ENCODE measurements at regions not wholly inside any gene's neighbourhood (a gene's known extent, or its start where the extent isn't known, plus 50 kb on each side); places are given as distances from the start of the nearest gene placed in this dataset.

GRCh38 chr5:111645303-111645838, 111.6 kb downstream of the NREP start:
- H3F3A ChIP-seq (ENCODE audit: insufficient read depth, low read depth) = no peaks in the 10 kb centered on the region
- no peaks in the 10 kb centered on the region for H3K9me2 ChIP-seq (ENCODE audit: insufficient read depth)
- no peaks in the 10 kb centered on the region for H3K36me3 ChIP-seq (ENCODE audit: low read depth)
- ChIA-PET POLR2A (ENCODE audit: unreplicated experiment) (no interaction called here), CTCF (no interaction called here)
- no peak overlapping the region for H2AFZ ChIP-seq
- no peak for TF ChIP-seq EZH2 (IDR thresholded peaks at IDR 0.05; ENCODE audit: low read depth)
- no peak for TF ChIP-seq CTCF (conservative IDR thresholded peaks at IDR 0.05)
- no peak overlapping the region for H3K4me2 ChIP-seq
- no peak overlapping the region for H3K4me3 ChIP-seq
- no TSS peak for BruUV-seq (replicated peaks)
- no peaks in the 10 kb centered on the region for H3K27me3 ChIP-seq (ENCODE audit: insufficient read depth, low read depth)
- H3K9me3 ChIP-seq (ENCODE audit: insufficient read depth, low read depth) = no peaks in the 10 kb centered on the region
- H4K20me1 ChIP-seq (ENCODE audit: insufficient read depth) = no peaks in the 10 kb centered on the region
- H3K79me2 ChIP-seq (ENCODE audit: low read depth) = no peaks in the 10 kb centered on the region
- no peak for DNase-seq
- no peak overlapping the region for H3K27ac ChIP-seq
- no peaks in the 10 kb centered on the region for H3K4me1 ChIP-seq (replicated peaks; ENCODE audit: insufficient read depth)
- intact Hi-C loops (cut with micrococcal nuclease; ENCODE audit: unreplicated experiment) = loop anchor here (5.0 kb wide), 1 partner anchor 37 kb away; no protein-coding TSS in a partner anchor

- no peak for DNase-seq
- H3K27ac ChIP-seq = no peak overlapping the region
- no peaks in the 10 kb centered on the region for H3K36me3 ChIP-seq (ENCODE audit: low read depth)
- H3F3A ChIP-seq (ENCODE audit: insufficient read depth, low read depth) = no peaks in the 10 kb centered on the region
- H4K20me1 ChIP-seq (ENCODE audit: insufficient read depth) = no peaks in the 10 kb centered on the region
- no peak overlapping the region for H3K4me3 ChIP-seq
- H3K9me2 ChIP-seq (ENCODE audit: insufficient read depth) = no peaks in the 10 kb centered on the region; the same call in 1 of the 2 replicates
- CTCF ChIA-PET = no interaction called here
- H2AFZ ChIP-seq = no peak overlapping the region
- no peaks in the 10 kb centered on the region for H3K4me1 ChIP-seq (replicated peaks; ENCODE audit: insufficient read depth)
- no peak overlapping the region for H3K4me2 ChIP-seq
- intact Hi-C loops (cut with micrococcal nuclease; ENCODE audit: unreplicated experiment) = no loop called here
- no peaks in the 10 kb centered on the region for H3K9me3 ChIP-seq (ENCODE audit: insufficient read depth, low read depth)
- BruUV-seq (replicated peaks) = no TSS peak
- POLR2A ChIA-PET (ENCODE audit: unreplicated experiment) = no interaction called here
- H3K27me3 ChIP-seq (ENCODE audit: insufficient read depth, low read depth) = no peaks in the 10 kb centered on the region
- TF ChIP-seq CTCF (conservative IDR thresholded peaks at IDR 0.05) = no peak
- TF ChIP-seq EZH2 (IDR thresholded peaks at IDR 0.05; ENCODE audit: low read depth) = no peak
- H3K79me2 ChIP-seq (ENCODE audit: low read depth) = no peaks in the 10 kb centered on the region
Measured at GRCh38 chr5:111643499-111643898, 113.5 kb downstream of the NREP start.

GRCh38 chr5:111641533-111642233, 115.3 kb downstream of the NREP start:
- H3K27me3 ChIP-seq (ENCODE audit: insufficient read depth, low read depth) = no peaks in the 10 kb centered on the region
- POLR2A ChIA-PET (ENCODE audit: unreplicated experiment) = no interaction called here
- H4K20me1 ChIP-seq (ENCODE audit: insufficient read depth) = no peaks in the 10 kb centered on the region
- H3F3A ChIP-seq (ENCODE audit: insufficient read depth, low read depth) = no peaks in the 10 kb centered on the region
- no peaks in the 10 kb centered on the region for H3K36me3 ChIP-seq (ENCODE audit: low read depth)
- TF ChIP-seq CTCF (conservative IDR thresholded peaks at IDR 0.05) (no peak), EZH2 (IDR thresholded peaks at IDR 0.05; ENCODE audit: low read depth) (no peak)
- H3K9me2 ChIP-seq (ENCODE audit: insufficient read depth) = no peaks in the 10 kb centered on the region; the same call in 1 of the 2 replicates
- H3K4me2 ChIP-seq = no peak overlapping the region
- no peak for DNase-seq
- H3K4me1 ChIP-seq (replicated peaks; ENCODE audit: insufficient read depth) = no peaks in the 10 kb centered on the region
- no peak overlapping the region for H3K27ac ChIP-seq
- no peaks in the 10 kb centered on the region for H3K9me3 ChIP-seq (ENCODE audit: insufficient read depth, low read depth)
- H3K4me3 ChIP-seq = no peak overlapping the region
- no peak overlapping the region for H2AFZ ChIP-seq
- intact Hi-C loops (cut with micrococcal nuclease; ENCODE audit: unreplicated experiment) = no loop called here
- no peaks in the 10 kb centered on the region for H3K79me2 ChIP-seq (ENCODE audit: low read depth)
- BruUV-seq (replicated peaks) = no TSS peak
- CTCF ChIA-PET = no interaction called here
